Epithelial cell of esophagus (primary cell): ENCODE measurements at regions not wholly inside any gene's neighbourhood (a gene's known extent, or its start where the extent isn't known, plus 50 kb on each side); places are given as distances from the start of the nearest gene placed in this dataset.
"Not testable (repeated sequence)": the region's sequence is repeated elsewhere in the genome, so short reads cannot be mapped to it uniquely, and the experiment has no call there.

Source experiments
- DNase-seq: peaks from one replicate; pipeline ENCODE4 v3.0.0; 2010; ENCODE audit warnings: low read depth
- H3K4me3 ChIP-seq: 2 replicates; pipeline ENCODE4 v1.5.1; 2011; ENCODE audit warnings: mild to moderate bottlenecking, low read length, control low read depth
- CTCF ChIP-seq: IDR thresholded peaks from 2 replicates; pipeline ENCODE4 v1.5.1; 2011; ENCODE audit warnings: low read depth, mild to moderate bottlenecking, low read length, control low read depth, inconsistent platforms; ENCODE audit not compliant: insufficient read depth; ENCODE audit errors: missing control alignments

- not testable (repeated sequence) for H3K4me3 ChIP-seq, DNase-seq
These were observed 341.9 kb downstream of the TYW1 start for GRCh38 chr7:67338545-67338944.

GRCh38 chr7:67341153-67341768 is 344.6 kb downstream of the TYW1 start:
- DNase-seq, result no peak
- no peak for TF ChIP-seq CTCF

GRCh38 chr7:67343114-67343513 is 346.5 kb downstream of the TYW1 start:
- DNase-seq, result no peak
- no peak overlapping the region for H3K4me3 ChIP-seq
- TF ChIP-seq CTCF, result no peak

More at GRCh38 chr7:67341153-67341768, 344.6 kb downstream of the TYW1 start:
- H3K4me3 ChIP-seq, result no peak overlapping the region

GRCh38 chr7:67343572-67343971 is 346.9 kb downstream of the TYW1 start:
- no peak for TF ChIP-seq CTCF
- no peak overlapping the region for H3K4me3 ChIP-seq
- no peak for DNase-seq

- TF ChIP-seq CTCF, result no peak
- DNase-seq, result peak; percentile 68
- H3K4me3 ChIP-seq, result no peak overlapping the region
These were observed 348.0 kb downstream of the TYW1 start for GRCh38 chr7:67344481-67345193.

- DNase-seq, result no peak
- H3K4me3 ChIP-seq, result no peak overlapping the region
- TF ChIP-seq CTCF, result no peak
These were observed 349.5 kb downstream of the TYW1 start for GRCh38 chr7:67346126-67346525.

GRCh38 chr7:67346876-67347275 is 350.2 kb downstream of the TYW1 start:
- TF ChIP-seq CTCF, result no peak
- DNase-seq, result no peak
- H3K4me3 ChIP-seq, result no peak overlapping the region
